Karpas-422 (cell line): ENCODE measurements at regions not wholly inside any gene's neighbourhood (a gene's known extent, or its start where the extent isn't known, plus 50 kb on each side); places are given as distances from the start of the nearest gene placed in this dataset.

ENCODE experiments used
- DNase-seq: peaks from one replicate; pipeline ENCODE4 v3.0.0-alpha.2; 2015
- H2AFZ ChIP-seq: fragments of 200-600 bp; sonication (generic); 2 replicates; pipeline ENCODE4 v1.6.1; 2014; ENCODE audit warnings: antibody characterized with exemption, low read length, mixed read lengths
- H3K27ac ChIP-seq: fragments of 200-600 bp; sonication (generic); 2 replicates; pipeline ENCODE4 v1.5.1; 2014; ENCODE audit warnings: mild to moderate bottlenecking, low read length, moderate library complexity
- H3K27me3 ChIP-seq: fragments of 200-600 bp; sonication (generic); 2 replicates; pipeline ENCODE4 v1.6.1; 2014; ENCODE audit warnings: low read length, mixed read lengths
- H3K36me3 ChIP-seq: fragments of 200-600 bp; sonication (generic); 2 replicates; pipeline ENCODE4 v1.6.1; 2014; ENCODE audit warnings: low read length, mixed read lengths; ENCODE audit not compliant: insufficient read depth
- H3K4me1 ChIP-seq: fragments of 200-600 bp; sonication (generic); 2 replicates; pipeline ENCODE4 v1.6.1; 2014; ENCODE audit warnings: mild to moderate bottlenecking, low read length, mixed read lengths
- H3K4me2 ChIP-seq: fragments of 200-600 bp; sonication (generic); 2 replicates; pipeline ENCODE4 v1.6.1; 2014; ENCODE audit warnings: low read length, low read depth, mild to moderate bottlenecking; ENCODE audit not compliant: poor library complexity, severe bottlenecking
- H3K4me3 ChIP-seq: fragments of 200-600 bp; sonication (generic); 2 replicates; pipeline ENCODE4 v1.5.1; 2014; ENCODE audit warnings: mild to moderate bottlenecking, antibody characterized with exemption, low read length, mixed read lengths
- H3K79me2 ChIP-seq: fragments of 200-600 bp; sonication (generic); 2 replicates; pipeline ENCODE4 v1.6.1; 2014; ENCODE audit warnings: mild to moderate bottlenecking, low read length, mixed read lengths
- H3K9ac ChIP-seq: fragments of 200-600 bp; sonication (generic); 2 replicates; pipeline ENCODE4 v1.6.0; 2014; ENCODE audit warnings: low read length
- H3K9me2 ChIP-seq: fragments of 200-600 bp; sonication (generic), shearing (Covaris generic); replicated peaks from 2 replicates; pipeline ENCODE4 v1.6.0; 2014; ENCODE audit warnings: mild to moderate bottlenecking, low read length, moderate library complexity; ENCODE audit not compliant: insufficient read depth
- H3K9me3 ChIP-seq: fragments of 300-700, 200-600 bp; sonication (generic); 2 replicates; pipeline ENCODE4 v1.6.1; 2014; ENCODE audit warnings: low read length, mixed read lengths
- H4K20me1 ChIP-seq: fragments of 200-600 bp; sonication (generic); 2 replicates; pipeline ENCODE4 v1.6.1; 2014; ENCODE audit warnings: mild to moderate bottlenecking, antibody characterized with exemption, low read length, low read depth; ENCODE audit not compliant: insufficient read depth

DNA sequence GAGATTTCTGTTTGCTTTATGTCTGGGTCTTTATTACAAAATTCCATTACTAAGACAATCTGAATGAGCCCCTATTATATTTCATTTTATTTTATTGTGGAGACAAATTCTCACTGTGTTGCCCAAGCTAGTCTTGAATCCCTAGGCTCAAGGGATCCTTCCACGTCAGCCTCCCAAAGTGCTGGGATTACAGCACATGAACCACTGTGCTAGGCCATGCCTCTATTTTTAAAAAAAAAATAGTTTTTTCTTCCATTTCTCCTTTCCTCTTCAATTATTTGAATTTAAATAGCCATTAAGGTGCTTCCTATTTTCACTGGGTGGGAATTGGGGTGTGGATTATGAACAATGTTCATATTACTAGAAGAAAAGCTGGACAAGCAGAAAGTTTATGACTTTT lies 1587.4 kb downstream of the GRIK2 start:
- Histone ChIP-seq H3K9me3 (no peaks in the 10 kb centered on the region), H3K4me3 (no peak overlapping the region), H4K20me1 (no peaks in the 10 kb centered on the region), H3K4me2 (no peak overlapping the region), H3K4me1 (no peaks in the 10 kb centered on the region), H2AFZ (no peak overlapping the region), H3K27me3 (no peaks in the 10 kb centered on the region), H3K27ac (no peak overlapping the region), H3K79me2 (no peaks in the 10 kb centered on the region), H3K9me2 (no peaks in the 10 kb centered on the region), H3K9ac (no peak overlapping the region), H3K36me3 (no peaks in the 10 kb centered on the region)
- DNase-seq = no peak

DNA sequence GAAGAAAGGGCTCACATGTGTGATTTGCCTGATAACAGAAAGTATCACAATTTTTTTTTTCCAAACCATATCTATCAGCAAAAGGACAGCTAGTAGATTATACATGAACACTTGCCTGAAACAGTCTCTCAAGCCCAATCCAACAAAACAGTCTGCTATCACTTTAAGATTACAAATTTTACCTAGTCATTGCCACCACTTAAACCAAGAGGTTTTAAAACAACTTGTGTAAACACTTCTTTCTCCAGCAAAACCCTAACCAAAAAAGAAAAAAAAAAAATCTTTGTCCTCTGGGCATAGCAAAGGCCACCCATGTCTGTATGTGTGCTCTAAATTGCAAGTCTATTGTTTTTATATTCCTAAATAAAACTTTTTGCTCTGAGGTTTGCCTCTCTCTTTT lies 1568.4 kb downstream of the GRIK2 start:
- Histone ChIP-seq H2AFZ (no peak overlapping the region), H4K20me1 (no peaks in the 10 kb centered on the region), H3K4me1 (no peaks in the 10 kb centered on the region), H3K9me3 (no peaks in the 10 kb centered on the region), H3K27me3 (no peaks in the 10 kb centered on the region), H3K27ac (no peak overlapping the region), H3K9me2 (no peaks in the 10 kb centered on the region), H3K4me2 (no peak overlapping the region), H3K79me2 (no peaks in the 10 kb centered on the region), H3K9ac (no peak overlapping the region), H3K36me3 (no peaks in the 10 kb centered on the region), H3K4me3 (no peak overlapping the region)
- DNase-seq = no peak

DNA sequence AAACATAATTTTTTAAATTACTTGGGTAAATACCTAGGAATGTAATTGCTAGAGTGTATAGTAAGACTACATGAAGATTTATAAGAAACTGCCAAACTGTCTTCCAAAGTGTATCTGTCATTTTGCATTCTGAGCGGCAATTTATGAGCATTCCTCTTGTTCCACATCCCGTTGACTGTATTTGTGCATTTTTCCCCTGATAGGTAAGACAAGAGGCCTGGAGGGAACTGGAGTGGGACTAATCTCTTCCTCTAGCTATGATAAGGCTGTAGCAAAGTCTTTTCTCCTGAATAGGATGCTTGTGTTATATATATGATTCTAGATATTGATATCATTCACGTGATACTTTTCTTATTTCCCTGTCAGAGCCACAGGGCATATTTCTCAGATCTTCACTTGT lies 1557.5 kb downstream of the GRIK2 start:
- Histone ChIP-seq H3K79me2 (no peaks in the 10 kb centered on the region), H3K9me2 (no peaks in the 10 kb centered on the region), H2AFZ (no peak overlapping the region), H3K27ac (no peak overlapping the region), H3K9ac (no peak overlapping the region), H3K36me3 (no peaks in the 10 kb centered on the region), H3K9me3 (no peaks in the 10 kb centered on the region), H3K4me1 (no peaks in the 10 kb centered on the region), H4K20me1 (no peaks in the 10 kb centered on the region), H3K27me3 (no peaks in the 10 kb centered on the region), H3K4me3 (no peak overlapping the region), H3K4me2 (no peak overlapping the region)
- DNase-seq = no peak

DNA sequence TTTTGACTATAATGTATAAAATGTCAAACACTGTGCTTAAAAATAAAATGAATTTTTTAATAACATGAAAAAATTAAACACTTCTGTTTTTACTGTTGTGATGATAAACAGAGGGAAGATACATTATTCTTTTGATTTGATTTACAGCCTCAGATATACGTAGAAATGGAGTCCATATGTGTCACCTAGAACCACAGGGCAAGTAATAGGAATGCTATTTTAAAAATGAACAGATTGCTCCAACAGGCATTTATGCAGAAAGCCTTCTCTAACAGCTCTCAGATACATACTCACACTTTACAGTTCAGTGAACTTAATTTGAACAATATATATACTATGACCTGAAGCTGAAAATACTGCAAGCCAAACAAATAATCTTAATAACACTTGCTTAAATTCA lies 1551.0 kb downstream of the GRIK2 start:
- Histone ChIP-seq H3K4me2 (no peak overlapping the region), H4K20me1 (no peaks in the 10 kb centered on the region), H3K79me2 (no peaks in the 10 kb centered on the region), H3K4me3 (no peak overlapping the region), H3K9me3 (no peaks in the 10 kb centered on the region), H3K9ac (no peak overlapping the region), H2AFZ (no peak overlapping the region), H3K36me3 (no peaks in the 10 kb centered on the region; the same call in 1 of the 2 replicates), H3K27me3 (no peaks in the 10 kb centered on the region), H3K9me2 (no peaks in the 10 kb centered on the region), H3K27ac (no peak overlapping the region), H3K4me1 (no peaks in the 10 kb centered on the region)
- DNase-seq = no peak

DNA sequence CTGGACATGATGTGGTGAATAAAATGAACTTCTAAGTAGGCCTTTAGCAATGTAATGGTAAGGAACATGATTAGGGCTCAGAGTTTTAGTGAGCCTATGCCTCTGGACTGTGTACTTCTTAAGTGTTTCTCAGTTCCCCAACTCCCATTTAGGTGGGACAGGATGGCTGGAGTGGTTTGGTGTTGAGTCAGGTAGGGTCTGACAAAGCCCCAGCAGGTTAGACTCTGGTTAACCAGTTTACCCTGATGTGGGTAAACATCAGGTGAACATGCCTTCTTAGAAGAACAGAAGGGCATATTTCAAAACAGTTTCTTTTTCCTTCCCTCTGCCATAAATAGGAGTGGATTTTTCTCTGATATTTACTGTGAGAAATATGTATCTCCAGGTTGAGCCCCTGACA lies 1548.7 kb downstream of the GRIK2 start:
- Histone ChIP-seq H3K36me3 (no peaks in the 10 kb centered on the region; the same call in 1 of the 2 replicates), H3K27me3 (no peaks in the 10 kb centered on the region), H3K9me3 (no peaks in the 10 kb centered on the region), H3K9me2 (no peaks in the 10 kb centered on the region), H4K20me1 (no peaks in the 10 kb centered on the region), H3K4me1 (no peaks in the 10 kb centered on the region), H3K4me3 (no peak overlapping the region), H3K4me2 (no peak overlapping the region), H3K79me2 (no peaks in the 10 kb centered on the region), H3K27ac (no peak overlapping the region), H3K9ac (no peak overlapping the region), H2AFZ (no peak overlapping the region)
- no peak for DNase-seq

DNA sequence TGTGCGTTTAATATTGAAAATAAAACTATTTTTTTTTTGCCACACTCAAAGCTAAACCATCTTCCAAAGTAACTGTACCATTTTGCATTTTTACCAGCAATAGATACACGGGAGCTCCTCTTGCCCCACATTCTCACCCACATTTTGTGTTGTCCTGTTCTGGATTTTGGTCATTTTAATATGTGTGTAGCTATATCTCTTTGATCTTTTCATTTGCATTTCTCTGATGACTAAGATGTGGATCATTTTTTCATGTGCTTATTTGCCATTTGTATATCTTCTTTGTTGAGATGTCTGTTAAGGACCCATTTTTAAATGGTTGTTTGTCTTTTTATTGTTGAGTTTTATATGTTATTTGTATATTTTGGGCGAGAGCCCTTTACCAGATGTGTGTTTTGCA lies 1543.5 kb downstream of the GRIK2 start:
- Histone ChIP-seq H2AFZ (no peak overlapping the region), H4K20me1 (no peaks in the 10 kb centered on the region), H3K9me3 (no peaks in the 10 kb centered on the region), H3K4me3 (no peak overlapping the region), H3K79me2 (no peaks in the 10 kb centered on the region), H3K9me2 (no peaks in the 10 kb centered on the region), H3K27ac (no peak overlapping the region), H3K27me3 (no peaks in the 10 kb centered on the region), H3K36me3 (no peaks in the 10 kb centered on the region), H3K4me1 (no peaks in the 10 kb centered on the region), H3K9ac (no peak overlapping the region), H3K4me2 (no peak overlapping the region)
- no peak for DNase-seq

DNA sequence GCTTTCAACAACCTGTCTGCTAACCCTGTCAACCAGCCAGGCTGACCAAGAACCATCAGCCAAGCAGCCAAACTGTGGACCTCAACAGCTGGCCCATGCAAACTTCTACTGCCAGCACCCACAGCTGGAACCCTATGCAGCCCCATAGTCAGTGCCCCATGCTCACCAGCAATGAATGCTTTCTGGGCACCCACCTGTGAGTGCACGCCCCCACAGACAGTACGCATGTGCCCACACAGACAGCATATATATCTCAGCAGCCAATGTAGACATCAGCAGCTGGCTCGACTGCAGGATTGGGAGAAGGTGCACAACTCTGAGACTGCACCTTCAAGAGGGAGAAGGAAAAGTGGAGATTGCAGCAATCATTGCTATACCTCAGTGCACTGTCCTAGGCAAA lies 1534.6 kb downstream of the GRIK2 start:
- no peak overlapping the region for H2AFZ ChIP-seq
- H3K9me3 ChIP-seq = no peaks in the 10 kb centered on the region
- no peaks in the 10 kb centered on the region for H3K9me2 ChIP-seq
- no peak overlapping the region for H3K27ac ChIP-seq
- no peaks in the 10 kb centered on the region for H4K20me1 ChIP-seq
- H3K4me1 ChIP-seq = no peaks in the 10 kb centered on the region
- no peaks in the 10 kb centered on the region for H3K36me3 ChIP-seq
- no peak overlapping the region for H3K4me3 ChIP-seq
- no peak overlapping the region for H3K4me2 ChIP-seq
- no peaks in the 10 kb centered on the region for H3K79me2 ChIP-seq
- DNase-seq = no peak
- H3K9ac ChIP-seq = no peak overlapping the region
- no peaks in the 10 kb centered on the region for H3K27me3 ChIP-seq

DNA sequence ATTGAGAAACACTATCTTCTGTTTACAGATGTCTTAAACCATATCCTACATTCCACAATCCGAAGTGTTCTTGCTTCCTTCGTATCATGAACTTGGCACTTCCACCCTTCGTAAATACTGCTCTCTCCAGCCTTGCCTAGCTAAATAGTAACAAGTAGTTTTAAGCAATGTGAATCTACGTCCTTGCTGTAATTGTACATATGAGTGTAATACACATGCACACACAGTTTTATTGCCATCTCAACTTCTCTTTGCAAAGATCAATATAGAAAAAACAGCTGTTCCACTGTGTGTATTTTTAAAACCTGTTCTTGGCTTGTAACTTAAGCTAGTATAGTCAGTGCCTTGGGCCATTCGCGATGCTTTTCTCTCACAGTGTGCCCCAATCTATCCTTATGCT lies 1524.7 kb downstream of the GRIK2 start:
- Histone ChIP-seq H3K27me3 (no peaks in the 10 kb centered on the region), H3K4me3 (no peak overlapping the region), H3K79me2 (no peaks in the 10 kb centered on the region), H3K27ac (no peak overlapping the region), H3K4me1 (no peaks in the 10 kb centered on the region), H3K36me3 (no peaks in the 10 kb centered on the region), H3K9me2 (no peaks in the 10 kb centered on the region), H3K4me2 (no peak overlapping the region), H2AFZ (no peak overlapping the region), H3K9ac (no peak overlapping the region), H3K9me3 (no peaks in the 10 kb centered on the region), H4K20me1 (no peaks in the 10 kb centered on the region)
- no peak for DNase-seq

DNA sequence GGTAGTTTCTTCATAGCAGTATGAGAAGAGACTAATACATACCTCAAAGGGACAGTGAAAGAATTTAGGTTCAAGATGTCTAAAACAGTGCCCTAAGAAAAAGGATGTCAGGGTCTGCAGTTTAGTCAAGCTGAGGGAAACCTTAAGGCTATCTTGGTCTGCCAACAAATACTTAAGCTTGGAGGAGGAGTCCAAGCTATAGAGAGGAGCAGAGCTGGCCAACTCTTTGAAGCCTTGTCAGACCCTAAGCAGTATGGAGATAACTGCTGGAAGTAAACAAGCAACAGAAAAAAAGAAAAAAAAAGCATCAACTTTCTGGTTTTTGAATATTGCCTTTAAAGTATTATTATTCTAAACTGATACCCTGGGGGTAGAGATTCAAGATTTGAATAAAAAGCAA lies 1518.1 kb downstream of the GRIK2 start:
- no peaks in the 10 kb centered on the region for H3K79me2 ChIP-seq
- no peak overlapping the region for H3K4me2 ChIP-seq
- no peaks in the 10 kb centered on the region for H3K36me3 ChIP-seq
- no peak overlapping the region for H3K4me3 ChIP-seq
- DNase-seq = no peak
- no peak overlapping the region for H2AFZ ChIP-seq
- no peaks in the 10 kb centered on the region for H3K9me3 ChIP-seq
- H3K4me1 ChIP-seq = no peaks in the 10 kb centered on the region
- no peaks in the 10 kb centered on the region for H4K20me1 ChIP-seq
- H3K9ac ChIP-seq = no peak overlapping the region
- no peak overlapping the region for H3K27ac ChIP-seq
- H3K27me3 ChIP-seq = no peaks in the 10 kb centered on the region
- H3K9me2 ChIP-seq = no peaks in the 10 kb centered on the region
